Neural cell (in vitro differentiated cells): ENCODE measurements at regions not wholly inside any gene's neighbourhood (a gene's known extent, or its start where the extent isn't known, plus 50 kb on each side); places are given as distances from the start of the nearest gene placed in this dataset.

ENCODE experiments used
- POLR2AphosphoS5 ChIP-seq: IDR thresholded peaks from 2 replicates; pipeline ENCODE4 v1.6.1; 2012
- TF ChIP-seq, protein P1 (sequence below): fragments of 450-650 bp; IDR thresholded peaks from 2 replicates; pipeline ENCODE4 v1.5.1; 2014; ENCODE audit warnings: antibody characterized with exemption, mild to moderate bottlenecking, moderate library complexity; ENCODE audit not compliant: poor library complexity, severe bottlenecking

DNA sequence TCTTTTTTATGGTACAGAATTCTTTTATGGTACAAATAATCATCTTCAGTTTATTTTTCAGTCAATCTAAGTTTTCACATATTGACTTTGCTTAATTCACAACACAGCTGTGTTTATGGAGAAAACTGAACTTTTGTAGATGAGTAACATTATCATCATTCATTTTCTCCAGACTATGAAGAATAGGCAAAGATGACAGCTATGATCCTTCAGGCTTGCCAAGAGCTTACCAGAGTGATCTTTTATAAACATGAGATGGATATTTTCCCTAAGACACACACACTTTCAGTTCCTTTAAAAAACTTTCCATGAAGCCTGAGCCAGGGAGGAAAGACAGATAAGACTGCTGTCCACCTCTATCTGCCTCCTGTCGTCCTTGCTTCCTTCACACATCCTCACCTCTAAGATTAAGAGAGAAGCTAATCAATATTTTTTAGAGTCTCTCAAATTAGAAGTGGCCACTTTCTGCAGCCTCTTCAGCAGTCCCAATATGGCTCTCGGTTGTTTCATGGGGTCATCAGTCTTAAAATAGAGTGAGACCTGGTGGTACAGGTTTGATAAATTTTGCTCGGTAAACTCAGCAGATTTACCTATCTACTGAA lies 108.1 kb upstream of the SLC27A6 start:
- TF ChIP-seq, protein P1, sequence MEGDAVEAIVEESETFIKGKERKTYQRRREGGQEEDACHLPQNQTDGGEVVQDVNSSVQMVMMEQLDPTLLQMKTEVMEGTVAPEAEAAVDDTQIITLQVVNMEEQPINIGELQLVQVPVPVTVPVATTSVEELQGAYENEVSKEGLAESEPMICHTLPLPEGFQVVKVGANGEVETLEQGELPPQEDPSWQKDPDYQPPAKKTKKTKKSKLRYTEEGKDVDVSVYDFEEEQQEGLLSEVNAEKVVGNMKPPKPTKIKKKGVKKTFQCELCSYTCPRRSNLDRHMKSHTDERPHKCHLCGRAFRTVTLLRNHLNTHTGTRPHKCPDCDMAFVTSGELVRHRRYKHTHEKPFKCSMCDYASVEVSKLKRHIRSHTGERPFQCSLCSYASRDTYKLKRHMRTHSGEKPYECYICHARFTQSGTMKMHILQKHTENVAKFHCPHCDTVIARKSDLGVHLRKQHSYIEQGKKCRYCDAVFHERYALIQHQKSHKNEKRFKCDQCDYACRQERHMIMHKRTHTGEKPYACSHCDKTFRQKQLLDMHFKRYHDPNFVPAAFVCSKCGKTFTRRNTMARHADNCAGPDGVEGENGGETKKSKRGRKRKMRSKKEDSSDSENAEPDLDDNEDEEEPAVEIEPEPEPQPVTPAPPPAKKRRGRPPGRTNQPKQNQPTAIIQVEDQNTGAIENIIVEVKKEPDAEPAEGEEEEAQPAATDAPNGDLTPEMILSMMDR, result no peak
- TF ChIP-seq POLR2AphosphoS5, result no peak
